Transverse colon (tissue), 4 donors: ENCODE measurements at regions not wholly inside any gene's neighbourhood (a gene's known extent, or its start where the extent isn't known, plus 50 kb on each side); places are given as distances from the start of the nearest gene placed in this dataset.

ENCODE experiments used
- CTCF ChIP-seq, 5 experiments: fragments of 200-600 bp in 3 of 5; fragments of 450-650 bp in 2 of 5; sonication (generic) in 3 of 5; IDR thresholded peaks; 1 replicate in 2 of 5; 2 replicates in 3 of 5; pipeline ENCODE4 v1.5.1; 2016 to 2017; ENCODE audit warnings: antibody characterized with exemption in 5 of 5, inconsistent platforms in 3 of 5, mild to moderate bottlenecking in 2 of 5, moderate library complexity in 1 of 5
- EP300 ChIP-seq: sonication (generic); formaldehyde crosslinking; IDR thresholded peaks from one replicate; pipeline ENCODE4 v1.6.1; 2017; ENCODE audit warnings: antibody characterized with exemption, low read depth
- POLR2A ChIP-seq: fragments of 450-650 bp; IDR thresholded peaks from one replicate; pipeline ENCODE4 v1.6.1; 2016; ENCODE audit warnings: antibody characterized with exemption, mild to moderate bottlenecking, moderate library complexity
- POLR2AphosphoS5 ChIP-seq, 3 donors: sonication (generic); formaldehyde crosslinking; IDR thresholded peaks; one replicate each; pipeline ENCODE4 v1.6.1; 2016; ENCODE audit warnings: antibody characterized with exemption in 3 of 3

- TF ChIP-seq POLR2A (no peak), CTCF (IDR thresholded peaks at IDR 0.05) (no peak), POLR2AphosphoS5 (IDR thresholded peaks at IDR 0.05) (no peak), EP300 (no peak)
Measured at GRCh38 chr14:58887931-58888330, 250.2 kb downstream of the DACT1 start.
